Body of pancreas (tissue), 4 donors: ENCODE measurements at regions not wholly inside any gene's neighbourhood (a gene's known extent, or its start where the extent isn't known, plus 50 kb on each side); places are given as distances from the start of the nearest gene placed in this dataset.

Experiments used
- ATAC-seq: fragments of 150-250 bp; one replicate; pipeline ENCODE4 v1.9.1; 2016
- DNase-seq, 4 donors: peaks; one replicate each; pipeline ENCODE4 v3.0.0-alpha.2; 2019
- H3K27ac ChIP-seq, 4 donors: fragments of 200-600 bp; sonication (generic); 1 replicate in 3 of 4; 2 replicates in 1 of 4; pipeline versions ENCODE4 v1.5.1 to v1.6.1; 2016 to 2019; ENCODE audit warnings: mild to moderate bottlenecking in 1 of 4, mixed read lengths in 1 of 4, moderate library complexity in 1 of 4
- H3K27me3 ChIP-seq, 2 donors: fragments of 200-600 bp; sonication (generic); one replicate each; pipeline ENCODE4 v1.6.0; 2016; ENCODE audit warnings: mild to moderate bottlenecking in 1 of 2
- H3K36me3 ChIP-seq, 2 donors: fragments of 200-600 bp; sonication (generic); replicated peaks in 1 of 2; 2 replicates each; pipeline ENCODE4 v1.5.1; 2016; ENCODE audit warnings: low read depth in 2 of 2; ENCODE audit not compliant: insufficient read depth in 1 of 2
- H3K4me1 ChIP-seq: fragments of 200-600 bp; sonication (generic); one replicate; pipeline ENCODE4 v1.6.0; 2016
- H3K4me3 ChIP-seq, 2 donors: fragments of 200-600 bp; sonication (generic); 1 replicate in 1 of 2; 2 replicates in 1 of 2; pipeline ENCODE4 v1.5.1; 2016 to 2019
- H3K9me3 ChIP-seq, 3 donors: fragments of 200-600 bp; sonication (generic); 1 replicate in 2 of 3; 2 replicates in 1 of 3; pipeline ENCODE4 v1.5.1; 2016
- CTCF ChIP-seq, 7 experiments: fragments of 450-650 bp in 4 of 7; fragments of 200-600 bp in 3 of 7; sonication (generic) in 3 of 7; IDR thresholded peaks; one replicate each; pipeline ENCODE4 v1.5.1; 2016 to 2019; ENCODE audit warnings: antibody characterized with exemption in 7 of 7
- POLR2A ChIP-seq, 3 donors: fragments of 450-650 bp; IDR thresholded peaks; one replicate each; pipeline ENCODE4 v1.6.1; 2016; ENCODE audit warnings: antibody characterized with exemption in 3 of 3, mild to moderate bottlenecking in 2 of 3
- WGBS, 2 donors: methylation state at CpG; one replicate each; pipeline ENCODE4 v1.1.5; 2017; 5-methylcytosine and 5-hydroxymethylcytosine counted together
- intact Hi-C: fragments of 100-400 bp; cut with DNase I; formaldehyde crosslinking; loops from one replicate; pipeline ENCODE4 v1.15.1; 2023

GRCh38 chr1:118340928-118341910 is 156.2 kb upstream of the SPAG17 start:
- no peak for TF ChIP-seq POLR2A (IDR thresholded peaks at IDR 0.05)
- TF ChIP-seq CTCF (IDR thresholded peaks at IDR 0.05): no peak
- H3K4me1 ChIP-seq: no peaks in the 10 kb centered on the region
- no peak overlapping the region for H3K27ac ChIP-seq
- ATAC-seq (no peak), DNase-seq (no peak)
- 71% methylated on average over 5 of the region's 5 CpGs for WGBS, 2 donors
- intact Hi-C loops: no loop called here
- no peaks in the 10 kb centered on the region for H3K9me3 ChIP-seq
- H3K36me3 ChIP-seq: no peaks in the 10 kb centered on the region
- no peaks in the 10 kb centered on the region for H3K27me3 ChIP-seq
- H3K4me3 ChIP-seq: no peak overlapping the region

GRCh38 chr1:118339400-118340124 is 154.5 kb upstream of the SPAG17 start:
- TF ChIP-seq CTCF (IDR thresholded peaks at IDR 0.05): no peak
- no peak for TF ChIP-seq POLR2A (IDR thresholded peaks at IDR 0.05)
- no peak overlapping the region for H3K4me3 ChIP-seq
- no peaks in the 10 kb centered on the region for H3K36me3 ChIP-seq
- intact Hi-C loops: no loop called here
- no peaks in the 10 kb centered on the region for H3K4me1 ChIP-seq
- H3K27me3 ChIP-seq: no peaks in the 10 kb centered on the region
- no peak for DNase-seq
- H3K9me3 ChIP-seq: no peaks in the 10 kb centered on the region
- 66 to 76% methylated on average over 4 of the region's 4 CpGs for WGBS, 2 donors
- no peak for ATAC-seq
- H3K27ac ChIP-seq: no peak overlapping the region

GRCh38 chr1:118338936-118339335 is 153.9 kb upstream of the SPAG17 start:
- intact Hi-C loops: no loop called here
- no peak for ATAC-seq

GRCh38 chr1:118337346-118337745 is 152.3 kb upstream of the SPAG17 start:
- intact Hi-C loops: no loop called here
- Histone ChIP-seq H3K9me3 (no peaks in the 10 kb centered on the region), H3K4me3 (no peak overlapping the region), H3K4me1 (no peaks in the 10 kb centered on the region), H3K27ac (no peak overlapping the region), H3K27me3 (no peaks in the 10 kb centered on the region), H3K36me3 (no peaks in the 10 kb centered on the region)
- no peak for ATAC-seq
- DNase-seq: no peak
- TF ChIP-seq POLR2A (IDR thresholded peaks at IDR 0.05): no peak
- TF ChIP-seq CTCF (IDR thresholded peaks at IDR 0.05): no peak

More at GRCh38 chr1:118338936-118339335, 153.9 kb upstream of the SPAG17 start:
- Histone ChIP-seq H3K4me3 (no peak overlapping the region), H3K4me1 (no peaks in the 10 kb centered on the region), H3K27me3 (no peaks in the 10 kb centered on the region), H3K9me3 (no peaks in the 10 kb centered on the region), H3K27ac (no peak overlapping the region), H3K36me3 (no peaks in the 10 kb centered on the region)
- 68 to 88% methylated on average over 3 of the region's 3 CpGs for WGBS, 2 donors
- TF ChIP-seq POLR2A (IDR thresholded peaks at IDR 0.05) (no peak), CTCF (IDR thresholded peaks at IDR 0.05) (no peak)
- DNase-seq: no peak
